Tibial artery (tissue), 4 donors: ENCODE measurements at regions not wholly inside any gene's neighbourhood (a gene's known extent, or its start where the extent isn't known, plus 50 kb on each side); places are given as distances from the start of the nearest gene placed in this dataset.

Experiments used
- DNase-seq, 2 donors: peaks; one replicate each; pipeline ENCODE4 v3.0.0-alpha.2; 2019
- H3K27ac ChIP-seq, 2 donors: fragments of 200-600 bp; sonication (generic) in 1 of 2; 1 replicate in 1 of 2; 2 replicates in 1 of 2; pipeline ENCODE4 v1.5.1; 2018 to 2019; ENCODE audit warnings: mild to moderate bottlenecking in 1 of 2
- H3K27me3 ChIP-seq, 2 donors: fragments of 200-600 bp; sonication (generic) in 1 of 2; one replicate each; pipeline versions ENCODE4 v1.5.1 to v1.6.0; 2016 to 2019
- H3K36me3 ChIP-seq, 3 donors: fragments of 200-600 bp; sonication (generic) in 2 of 3; one replicate each; pipeline ENCODE4 v1.5.1; 2016 to 2019; ENCODE audit warnings: mild to moderate bottlenecking in 2 of 3
- H3K4me1 ChIP-seq, 4 donors: fragments of 200-600 bp; sonication (generic) in 2 of 4; 1 replicate in 3 of 4; 2 replicates in 1 of 4; pipeline ENCODE4 v1.5.1; 2016 to 2019
- H3K4me3 ChIP-seq, 2 donors: fragments of 200-600 bp; sonication (generic) in 1 of 2; 1 replicate in 1 of 2; 2 replicates in 1 of 2; pipeline ENCODE4 v1.5.1; 2018 to 2019; ENCODE audit warnings: mild to moderate bottlenecking in 2 of 2
- H3K9me3 ChIP-seq, 3 donors: fragments of 200-600 bp; sonication (generic) in 1 of 3; one replicate each; pipeline ENCODE4 v1.5.1; 2016 to 2019
- intact Hi-C: fragments of 100-400 bp; cut with DNase I; formaldehyde crosslinking; loops from one replicate; pipeline ENCODE4 v1.15.0; 2023; ENCODE audit warnings: low total_unique reads
- TF ChIP-seq, protein P1 (sequence below), 2 experiments: fragments of 200-600 bp in 1 of 2; fragments of 450-650 bp in 1 of 2; IDR thresholded peaks; one replicate each; pipeline ENCODE4 v1.5.1; 2017 to 2019; ENCODE audit warnings: antibody characterized with exemption in 2 of 2, mild to moderate bottlenecking in 1 of 2, moderate library complexity in 1 of 2

GRCh38 chr9:16045651-16046280 lies 492.9 kb downstream of the CCDC171 start:
- TF ChIP-seq, protein P1, sequence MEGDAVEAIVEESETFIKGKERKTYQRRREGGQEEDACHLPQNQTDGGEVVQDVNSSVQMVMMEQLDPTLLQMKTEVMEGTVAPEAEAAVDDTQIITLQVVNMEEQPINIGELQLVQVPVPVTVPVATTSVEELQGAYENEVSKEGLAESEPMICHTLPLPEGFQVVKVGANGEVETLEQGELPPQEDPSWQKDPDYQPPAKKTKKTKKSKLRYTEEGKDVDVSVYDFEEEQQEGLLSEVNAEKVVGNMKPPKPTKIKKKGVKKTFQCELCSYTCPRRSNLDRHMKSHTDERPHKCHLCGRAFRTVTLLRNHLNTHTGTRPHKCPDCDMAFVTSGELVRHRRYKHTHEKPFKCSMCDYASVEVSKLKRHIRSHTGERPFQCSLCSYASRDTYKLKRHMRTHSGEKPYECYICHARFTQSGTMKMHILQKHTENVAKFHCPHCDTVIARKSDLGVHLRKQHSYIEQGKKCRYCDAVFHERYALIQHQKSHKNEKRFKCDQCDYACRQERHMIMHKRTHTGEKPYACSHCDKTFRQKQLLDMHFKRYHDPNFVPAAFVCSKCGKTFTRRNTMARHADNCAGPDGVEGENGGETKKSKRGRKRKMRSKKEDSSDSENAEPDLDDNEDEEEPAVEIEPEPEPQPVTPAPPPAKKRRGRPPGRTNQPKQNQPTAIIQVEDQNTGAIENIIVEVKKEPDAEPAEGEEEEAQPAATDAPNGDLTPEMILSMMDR (IDR thresholded peaks at IDR 0.05): no peak
- no peaks in the 10 kb centered on the region for H3K36me3 ChIP-seq
- H3K27ac ChIP-seq: no peak overlapping the region
- intact Hi-C loops: no loop called here
- H3K9me3 ChIP-seq: no peaks in the 10 kb centered on the region
- H3K27me3 ChIP-seq: no peaks in the 10 kb centered on the region
- H3K4me3 ChIP-seq: no peak overlapping the region
- H3K4me1 ChIP-seq: peaks cover 0 to 11% (median 8%) of the 10 kb centered on the region in 4 donors
- no peak for DNase-seq

GRCh38 chr9:16046713-16047112 lies 493.9 kb downstream of the CCDC171 start:
- Histone ChIP-seq H3K4me3 (no peak overlapping the region), H3K27ac (no peak overlapping the region), H3K9me3 (no peaks in the 10 kb centered on the region), H3K27me3 (no peaks in the 10 kb centered on the region), H3K4me1 (peaks cover 0 to 11% (median 8%) of the 10 kb centered on the region in 4 donors), H3K36me3 (no peaks in the 10 kb centered on the region)
- intact Hi-C loops: no loop called here
- DNase-seq: no peak
- TF ChIP-seq, protein P1 (IDR thresholded peaks at IDR 0.05): no peak

- no peaks in the 10 kb centered on the region for H3K36me3 ChIP-seq
- H3K4me1 ChIP-seq: peaks cover 0 to 11% (median 8%) of the 10 kb centered on the region in 4 donors
- H3K4me3 ChIP-seq: no peak overlapping the region
- H3K27me3 ChIP-seq: no peaks in the 10 kb centered on the region
- DNase-seq: no peak
- TF ChIP-seq, protein P1 (IDR thresholded peaks at IDR 0.05): no peak
- intact Hi-C loops: no loop called here
- no peaks in the 10 kb centered on the region for H3K9me3 ChIP-seq
- no peak overlapping the region for H3K27ac ChIP-seq
These were observed 495.3 kb downstream of the CCDC171 start for GRCh38 chr9:16048129-16048528.

DNA sequence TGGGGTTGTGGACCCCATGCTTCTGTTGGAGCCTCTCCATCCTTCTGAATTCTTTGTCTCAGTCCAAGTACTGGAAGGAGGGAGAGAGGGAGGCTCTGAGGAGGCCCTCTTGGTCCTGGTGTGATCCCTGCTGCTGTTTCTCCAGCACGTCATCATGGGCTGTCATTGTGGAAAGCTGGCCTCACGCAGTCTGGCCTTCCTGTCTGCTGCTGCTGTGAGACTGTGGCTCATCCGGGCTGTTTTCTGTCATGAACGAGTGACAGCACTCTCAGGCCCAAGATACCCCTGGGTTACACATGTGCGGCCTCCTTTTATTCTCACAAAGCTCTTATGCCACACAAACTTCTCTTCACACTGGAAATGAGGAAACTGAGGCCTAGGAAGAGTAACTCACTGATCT lies 499.3 kb downstream of the CCDC171 start:
- Histone ChIP-seq H3K27me3 (no peaks in the 10 kb centered on the region), H3K4me1 (no peaks in the 10 kb centered on the region), H3K27ac (no peak overlapping the region), H3K9me3 (no peaks in the 10 kb centered on the region), H3K4me3 (no peak overlapping the region), H3K36me3 (no peaks in the 10 kb centered on the region)
- TF ChIP-seq, protein P1 (IDR thresholded peaks at IDR 0.05): no peak
- no peak for DNase-seq
- intact Hi-C loops: no loop called here

- TF ChIP-seq, protein P1 (IDR thresholded peaks at IDR 0.05): no peak
These were observed 500.1 kb downstream of the CCDC171 start for GRCh38 chr9:16052757-16053530.

More at GRCh38 chr9:16052757-16053530, 500.1 kb downstream of the CCDC171 start:
- intact Hi-C loops: no loop called here
- no peak overlapping the region for H3K4me3 ChIP-seq
- H3K36me3 ChIP-seq: no peaks in the 10 kb centered on the region
- no peaks in the 10 kb centered on the region for H3K4me1 ChIP-seq
- H3K27ac ChIP-seq: no peak overlapping the region
- H3K27me3 ChIP-seq: no peaks in the 10 kb centered on the region
- no peaks in the 10 kb centered on the region for H3K9me3 ChIP-seq
- no peak for DNase-seq
